IPS-18a (cell line): ENCODE measurements at regions not wholly inside any gene's neighbourhood (a gene's known extent, or its start where the extent isn't known, plus 50 kb on each side); places are given as distances from the start of the nearest gene placed in this dataset.

Experiments used
- H3K27ac ChIP-seq: one replicate; pipeline ENCODE4 v1.5.1; 2013; ENCODE audit warnings: low read length
- H3K27me3 ChIP-seq: one replicate; pipeline ENCODE4 v1.6.1; 2013; ENCODE audit warnings: mild to moderate bottlenecking, low read length; ENCODE audit not compliant: control insufficient read depth, insufficient read depth
- H3K36me3 ChIP-seq: one replicate; pipeline ENCODE4 v1.6.1; 2013; ENCODE audit warnings: low read depth, low read length; ENCODE audit not compliant: control insufficient read depth
- H3K4me1 ChIP-seq: one replicate; pipeline ENCODE4 v1.6.1; 2013; ENCODE audit warnings: low read depth, low read length; ENCODE audit not compliant: control insufficient read depth
- H3K4me3 ChIP-seq: one replicate; pipeline ENCODE4 v1.5.1; 2013; ENCODE audit warnings: low read length
- H3K9ac ChIP-seq: one replicate; pipeline ENCODE4 v1.6.1; 2013; ENCODE audit warnings: mild to moderate bottlenecking, low read length, moderate library complexity
- H3K9me3 ChIP-seq: one replicate; pipeline ENCODE4 v1.6.1; 2013; ENCODE audit warnings: low read depth, low read length; ENCODE audit not compliant: control insufficient read depth

- H3K36me3 ChIP-seq: no peaks in the 10 kb centered on the region
- H3K27ac ChIP-seq: no peak overlapping the region
- H3K4me1 ChIP-seq: peaks cover 8% of the 10 kb centered on the region
- H3K4me3 ChIP-seq: no peak overlapping the region
- no peaks in the 10 kb centered on the region for H3K9me3 ChIP-seq
- H3K9ac ChIP-seq: no peak overlapping the region
- no peaks in the 10 kb centered on the region for H3K27me3 ChIP-seq
Measured at GRCh38 chr22:49369726-49370626, 457.7 kb downstream of the BRD1 start.

GRCh38 chr22:49368976-49369725, 458.5 kb downstream of the BRD1 start:
- H3K9ac ChIP-seq: no peak overlapping the region
- H3K27ac ChIP-seq: no peak overlapping the region
- no peaks in the 10 kb centered on the region for H3K36me3 ChIP-seq
- no peaks in the 10 kb centered on the region for H3K27me3 ChIP-seq
- no peak overlapping the region for H3K4me3 ChIP-seq
- H3K9me3 ChIP-seq: no peaks in the 10 kb centered on the region
- peaks cover 8% of the 10 kb centered on the region for H3K4me1 ChIP-seq

GRCh38 chr22:49368221-49368975, 459.3 kb downstream of the BRD1 start:
- Histone ChIP-seq H3K27me3 (no peaks in the 10 kb centered on the region), H3K36me3 (no peaks in the 10 kb centered on the region), H3K27ac (no peak overlapping the region), H3K9ac (no peak overlapping the region), H3K4me3 (no peak overlapping the region), H3K4me1 (peaks cover 8% of the 10 kb centered on the region), H3K9me3 (no peaks in the 10 kb centered on the region)

GRCh38 chr22:49367041-49367697, 460.5 kb downstream of the BRD1 start:
- H3K27ac ChIP-seq: no peak overlapping the region
- H3K27me3 ChIP-seq: no peaks in the 10 kb centered on the region
- H3K36me3 ChIP-seq: no peaks in the 10 kb centered on the region
- no peaks in the 10 kb centered on the region for H3K4me1 ChIP-seq
- no peaks in the 10 kb centered on the region for H3K9me3 ChIP-seq
- no peak overlapping the region for H3K9ac ChIP-seq
- no peak overlapping the region for H3K4me3 ChIP-seq

GRCh38 chr22:49366437-49366836, 461.2 kb downstream of the BRD1 start:
- Histone ChIP-seq H3K9ac (no peak overlapping the region), H3K36me3 (no peaks in the 10 kb centered on the region), H3K27me3 (no peaks in the 10 kb centered on the region), H3K9me3 (no peaks in the 10 kb centered on the region), H3K4me3 (no peak overlapping the region), H3K4me1 (no peaks in the 10 kb centered on the region), H3K27ac (no peak overlapping the region)

- H3K36me3 ChIP-seq: no peaks in the 10 kb centered on the region
- no peak overlapping the region for H3K4me3 ChIP-seq
- H3K27me3 ChIP-seq: no peaks in the 10 kb centered on the region
- no peaks in the 10 kb centered on the region for H3K9me3 ChIP-seq
- no peaks in the 10 kb centered on the region for H3K4me1 ChIP-seq
- H3K27ac ChIP-seq: no peak overlapping the region
- no peak overlapping the region for H3K9ac ChIP-seq
Measured at GRCh38 chr22:49365910-49366309, 461.8 kb downstream of the BRD1 start.

- Histone ChIP-seq H3K4me1 (no peaks in the 10 kb centered on the region), H3K4me3 (no peak overlapping the region), H3K9me3 (no peaks in the 10 kb centered on the region), H3K27ac (no peak overlapping the region), H3K9ac (no peak overlapping the region), H3K36me3 (no peaks in the 10 kb centered on the region), H3K27me3 (no peaks in the 10 kb centered on the region)
Measured at GRCh38 chr22:49365191-49365837, 462.4 kb downstream of the BRD1 start.

GRCh38 chr22:49364398-49364797, 463.3 kb downstream of the BRD1 start:
- H3K4me3 ChIP-seq: no peak overlapping the region
- H3K27me3 ChIP-seq: no peaks in the 10 kb centered on the region
- no peaks in the 10 kb centered on the region for H3K9me3 ChIP-seq
- H3K4me1 ChIP-seq: no peaks in the 10 kb centered on the region
- H3K36me3 ChIP-seq: no peaks in the 10 kb centered on the region
- no peak overlapping the region for H3K27ac ChIP-seq
- no peak overlapping the region for H3K9ac ChIP-seq

GRCh38 chr22:49363526-49364230, 464.0 kb downstream of the BRD1 start:
- no peaks in the 10 kb centered on the region for H3K36me3 ChIP-seq
- H3K27ac ChIP-seq: no peak overlapping the region
- no peaks in the 10 kb centered on the region for H3K4me1 ChIP-seq
- H3K4me3 ChIP-seq: no peak overlapping the region
- no peaks in the 10 kb centered on the region for H3K27me3 ChIP-seq
- H3K9ac ChIP-seq: no peak overlapping the region
- H3K9me3 ChIP-seq: no peaks in the 10 kb centered on the region

- Histone ChIP-seq H3K4me3 (no peak overlapping the region), H3K4me1 (no peaks in the 10 kb centered on the region), H3K9ac (no peak overlapping the region), H3K27me3 (no peaks in the 10 kb centered on the region), H3K36me3 (no peaks in the 10 kb centered on the region), H3K27ac (no peak overlapping the region), H3K9me3 (no peaks in the 10 kb centered on the region)
Measured at GRCh38 chr22:49362211-49362839, 465.3 kb downstream of the BRD1 start.
